Calu3 (cell line): ENCODE measurements at regions not wholly inside any gene's neighbourhood (a gene's known extent, or its start where the extent isn't known, plus 50 kb on each side); places are given as distances from the start of the nearest gene placed in this dataset.

ENCODE experiments used
- BruUV-seq: library from RNA; stranded (reverse); fragments of 400-500 nt; replicated peaks from 2 replicates; lab custom pipeline; 2021; lab: Mats Ljungman, UMichigan
- CTCF ChIA-PET: fragments of 300-600 bp; sonication (Branson Sonifier 250); formaldehyde crosslinking; loops from one replicate; lab custom pipeline; 2022; ENCODE audit warnings: antibody characterized with exemption; lab: Charles Lee
- DNase-seq: peaks from one replicate; pipeline ENCODE4 v3.0.0; 2022
- H3K27ac Mint-ChIP-seq: one replicate; pipeline ENCODE4 v1.8.0; 2022; ENCODE audit warnings: mixed read lengths; ENCODE audit not compliant: unreplicated experiment
- H3K27me3 Mint-ChIP-seq: one replicate; pipeline ENCODE4 v1.8.0; 2022; ENCODE audit warnings: mixed read lengths; ENCODE audit not compliant: unreplicated experiment
- H3K36me3 Mint-ChIP-seq: one replicate; pipeline ENCODE4 v1.8.0; 2022; ENCODE audit warnings: mild to moderate bottlenecking, moderate library complexity, mixed read lengths; ENCODE audit not compliant: insufficient read depth, unreplicated experiment
- H3K4me1 Mint-ChIP-seq: one replicate; pipeline ENCODE4 v1.8.0; 2022; ENCODE audit warnings: mild to moderate bottlenecking, low read depth, mixed read lengths; ENCODE audit not compliant: unreplicated experiment
- H3K4me3 Mint-ChIP-seq: one replicate; pipeline ENCODE4 v1.8.0; 2022; ENCODE audit warnings: mild to moderate bottlenecking, low read depth, moderate library complexity, mixed read lengths; ENCODE audit not compliant: unreplicated experiment
- H3K9me3 Mint-ChIP-seq: one replicate; pipeline ENCODE4 v1.8.0; 2022; ENCODE audit warnings: low read depth, mixed read lengths; ENCODE audit not compliant: unreplicated experiment
- CTCF ChIP-seq: fragments of 200-600 bp; IDR thresholded peaks from one replicate; pipeline ENCODE4 v1.8.0; 2022; ENCODE audit warnings: antibody characterized with exemption; ENCODE audit not compliant: unreplicated experiment
- intact Hi-C: fragments of 100-400 bp; cut with micrococcal nuclease; formaldehyde crosslinking; loops from one replicate; pipeline ENCODE4 v1.10.0; 2022; ENCODE audit not compliant: unreplicated experiment

DNA sequence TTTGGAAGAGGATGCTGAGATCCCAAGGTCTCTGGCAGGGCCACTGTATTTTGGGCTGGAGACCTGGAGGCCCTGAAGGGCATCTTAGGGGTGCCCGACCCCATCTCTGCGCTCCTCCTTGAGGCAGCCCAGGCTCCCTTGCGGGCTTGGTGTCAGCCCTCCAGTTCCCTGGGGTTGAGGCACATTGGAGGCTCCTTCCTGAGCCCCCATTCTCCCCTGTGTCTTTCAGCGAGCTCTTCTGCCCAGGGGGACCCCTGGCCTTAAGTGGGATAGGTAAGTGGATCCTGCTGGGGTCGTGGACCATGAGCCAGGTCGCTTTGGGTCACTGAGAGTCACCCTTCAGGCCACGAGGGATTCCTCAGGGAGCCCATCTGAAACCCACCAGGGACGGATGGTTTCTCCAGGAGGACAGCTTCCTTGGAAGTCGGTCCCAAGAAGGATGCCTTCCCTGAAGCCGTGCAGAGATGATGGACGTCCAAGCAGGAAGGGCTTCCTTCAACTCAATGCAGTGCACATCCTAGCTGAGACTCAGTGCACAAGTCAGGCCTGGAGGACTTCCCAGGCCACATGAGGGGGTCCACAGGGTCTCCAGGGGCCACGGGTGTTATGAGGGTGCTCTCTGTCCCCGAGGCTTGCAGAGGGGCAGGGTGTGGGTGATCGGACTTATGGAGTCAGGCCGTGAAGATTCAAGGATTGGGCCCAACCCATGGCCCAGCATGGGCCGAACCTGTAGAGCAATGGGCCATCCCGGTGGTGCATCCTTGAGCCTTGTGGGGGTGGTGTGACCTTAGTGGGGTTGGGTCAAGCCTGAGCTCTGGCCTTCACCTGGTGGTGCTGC is 224.3 kb downstream of the SNRPN start:
- no peaks in the 10 kb centered on the region for H3K4me1 Mint-ChIP-seq
- TF ChIP-seq CTCF: no peak
- no peaks in the 10 kb centered on the region for H3K9me3 Mint-ChIP-seq
- CTCF ChIA-PET: no interaction called here
- no peak for DNase-seq
- no peak overlapping the region for H3K27ac Mint-ChIP-seq
- no peaks in the 10 kb centered on the region for H3K36me3 Mint-ChIP-seq
- H3K27me3 Mint-ChIP-seq: no peaks in the 10 kb centered on the region
- intact Hi-C loops: no loop called here
- no peak overlapping the region for H3K4me3 Mint-ChIP-seq
- BruUV-seq: no TSS peak

DNA sequence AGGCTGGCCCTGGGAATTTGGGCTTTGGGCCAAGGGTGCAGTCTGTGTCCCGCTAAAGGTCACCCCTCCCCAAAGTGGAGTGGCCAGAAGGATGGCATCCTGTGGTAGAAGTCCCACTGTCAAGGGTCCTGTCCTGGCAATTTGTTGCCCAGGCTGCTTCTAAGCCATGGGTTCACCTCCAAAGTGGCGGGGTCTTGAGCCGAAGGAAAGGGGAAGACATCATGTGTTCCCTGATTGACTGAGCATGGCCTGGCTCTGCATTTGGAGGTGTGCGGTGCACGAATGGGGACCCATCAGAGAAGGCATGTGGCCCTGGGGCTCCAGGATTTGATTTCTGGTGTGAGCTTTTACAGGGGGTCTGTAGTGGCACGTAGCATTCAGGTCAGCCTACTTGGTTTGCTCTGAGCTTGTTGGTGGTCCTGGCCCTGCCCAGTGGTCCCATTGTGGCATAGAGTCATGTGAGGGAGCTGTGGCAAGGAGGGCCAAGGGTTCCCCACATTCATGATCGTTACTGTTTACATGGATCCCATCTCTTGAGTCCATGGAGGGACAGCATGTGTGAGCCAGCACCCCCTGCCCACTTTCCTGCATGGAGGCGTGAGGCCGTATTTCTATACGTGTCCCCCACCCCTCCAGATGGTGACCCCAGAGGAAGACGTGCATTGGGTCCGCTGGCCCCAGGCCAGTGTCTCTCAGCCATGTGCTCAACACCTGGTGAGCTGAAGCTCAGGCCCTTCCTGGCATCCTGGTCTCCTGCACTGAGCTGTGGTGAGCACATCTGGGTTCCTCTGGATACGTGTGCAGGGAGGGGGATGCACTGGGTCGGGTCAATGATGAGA is 225.1 kb downstream of the SNRPN start:
- H3K27ac Mint-ChIP-seq: no peak overlapping the region
- no peaks in the 10 kb centered on the region for H3K4me1 Mint-ChIP-seq
- H3K27me3 Mint-ChIP-seq: no peaks in the 10 kb centered on the region
- H3K4me3 Mint-ChIP-seq: no peak overlapping the region
- intact Hi-C loops: no loop called here
- CTCF ChIA-PET: no interaction called here
- no peaks in the 10 kb centered on the region for H3K36me3 Mint-ChIP-seq
- no peaks in the 10 kb centered on the region for H3K9me3 Mint-ChIP-seq
- no peak for TF ChIP-seq CTCF
- BruUV-seq: no TSS peak
- DNase-seq: no peak

- intact Hi-C loops: no loop called here
- Mint-ChIP-seq H3K4me3 (no peak overlapping the region), H3K36me3 (no peaks in the 10 kb centered on the region), H3K27me3 (no peaks in the 10 kb centered on the region), H3K9me3 (no peaks in the 10 kb centered on the region), H3K4me1 (no peaks in the 10 kb centered on the region), H3K27ac (no peak overlapping the region)
- CTCF ChIA-PET: no interaction called here
- no peak for TF ChIP-seq CTCF
- BruUV-seq: no TSS peak
- DNase-seq: no peak
These were observed 226.0 kb downstream of the SNRPN start for GRCh38 chr15:25180606-25181292.

- Mint-ChIP-seq H3K4me1 (no peaks in the 10 kb centered on the region), H3K36me3 (no peaks in the 10 kb centered on the region), H3K27me3 (no peaks in the 10 kb centered on the region), H3K27ac (no peak overlapping the region), H3K9me3 (no peaks in the 10 kb centered on the region), H3K4me3 (no peak overlapping the region)
- no peak for TF ChIP-seq CTCF
- CTCF ChIA-PET: no interaction called here
- no peak for DNase-seq
- intact Hi-C loops: no loop called here
- no TSS peak for BruUV-seq
These were observed 226.7 kb downstream of the SNRPN start for GRCh38 chr15:25181293-25182097.
